ENCODE measurements at regions not wholly inside any gene's neighbourhood (a gene's known extent, or its start where the extent isn't known, plus 50 kb on each side); places are given as distances from the start of the nearest gene placed in this dataset.

GRCh38 chr7:17678896-17679295 is 261.4 kb downstream of the SNX13 start:
- TF ChIP-seq, protein P1, sequence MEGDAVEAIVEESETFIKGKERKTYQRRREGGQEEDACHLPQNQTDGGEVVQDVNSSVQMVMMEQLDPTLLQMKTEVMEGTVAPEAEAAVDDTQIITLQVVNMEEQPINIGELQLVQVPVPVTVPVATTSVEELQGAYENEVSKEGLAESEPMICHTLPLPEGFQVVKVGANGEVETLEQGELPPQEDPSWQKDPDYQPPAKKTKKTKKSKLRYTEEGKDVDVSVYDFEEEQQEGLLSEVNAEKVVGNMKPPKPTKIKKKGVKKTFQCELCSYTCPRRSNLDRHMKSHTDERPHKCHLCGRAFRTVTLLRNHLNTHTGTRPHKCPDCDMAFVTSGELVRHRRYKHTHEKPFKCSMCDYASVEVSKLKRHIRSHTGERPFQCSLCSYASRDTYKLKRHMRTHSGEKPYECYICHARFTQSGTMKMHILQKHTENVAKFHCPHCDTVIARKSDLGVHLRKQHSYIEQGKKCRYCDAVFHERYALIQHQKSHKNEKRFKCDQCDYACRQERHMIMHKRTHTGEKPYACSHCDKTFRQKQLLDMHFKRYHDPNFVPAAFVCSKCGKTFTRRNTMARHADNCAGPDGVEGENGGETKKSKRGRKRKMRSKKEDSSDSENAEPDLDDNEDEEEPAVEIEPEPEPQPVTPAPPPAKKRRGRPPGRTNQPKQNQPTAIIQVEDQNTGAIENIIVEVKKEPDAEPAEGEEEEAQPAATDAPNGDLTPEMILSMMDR (IDR thresholded peaks at IDR 0.05; ENCODE audit: low read length, missing control alignments): no peak
- H3K4me3 ChIP-seq (replicated peaks; ENCODE audit: low read depth, low read length): no peak overlapping the region
- no peak for DNase-seq (ENCODE audit: low read depth)

DNA sequence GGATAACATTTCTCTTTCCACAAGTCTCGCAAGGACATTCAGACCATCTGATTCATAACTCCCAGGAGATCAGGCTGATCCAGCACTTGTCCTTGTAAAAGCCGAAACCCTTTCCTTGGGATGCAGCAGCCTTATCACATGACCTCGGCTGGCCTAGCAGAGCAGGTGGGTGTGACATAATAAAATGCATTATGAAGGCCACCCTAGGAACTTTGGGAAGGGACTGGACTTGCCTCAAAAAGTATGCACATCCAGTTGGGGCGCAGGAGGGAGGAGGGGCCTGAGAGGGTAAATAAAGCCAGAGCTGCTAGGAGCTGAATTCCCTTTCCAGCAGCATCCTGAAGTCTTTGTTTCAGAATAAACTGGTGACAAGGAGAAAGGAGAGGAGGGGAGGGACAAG is 260.8 kb downstream of the SNX13 start:
- DNase-seq (ENCODE audit: low read depth): peak; percentile 64
- TF ChIP-seq, protein P1 (IDR thresholded peaks at IDR 0.05; ENCODE audit: low read length, missing control alignments): no peak
- no peak overlapping the region for H3K4me3 ChIP-seq (replicated peaks; ENCODE audit: low read depth, low read length)

DNA sequence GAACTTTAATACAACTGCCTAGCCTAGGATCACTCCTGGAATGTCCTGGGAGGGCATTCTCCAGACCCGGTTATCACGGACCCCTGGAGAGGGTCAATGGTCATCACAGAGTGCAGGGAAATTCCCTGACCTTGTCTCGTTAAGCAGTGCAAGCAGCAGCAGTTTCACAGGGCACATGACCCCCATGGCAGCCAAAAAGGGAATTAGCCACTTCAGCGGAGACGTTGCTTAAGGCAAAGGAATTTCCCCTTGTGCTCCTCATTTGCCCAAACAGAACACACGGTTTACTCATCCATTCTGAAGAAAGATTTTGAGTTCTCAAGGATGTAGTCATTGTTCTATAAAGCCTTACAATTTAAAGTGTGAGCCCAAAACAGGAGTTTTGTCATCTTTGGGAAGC is 260.3 kb downstream of the SNX13 start:
- TF ChIP-seq, protein P1 (IDR thresholded peaks at IDR 0.05; ENCODE audit: low read length, missing control alignments): no peak
- H3K4me3 ChIP-seq (replicated peaks; ENCODE audit: low read depth, low read length): no peak overlapping the region
- peak; percentile 95 for DNase-seq (ENCODE audit: low read depth)

DNA sequence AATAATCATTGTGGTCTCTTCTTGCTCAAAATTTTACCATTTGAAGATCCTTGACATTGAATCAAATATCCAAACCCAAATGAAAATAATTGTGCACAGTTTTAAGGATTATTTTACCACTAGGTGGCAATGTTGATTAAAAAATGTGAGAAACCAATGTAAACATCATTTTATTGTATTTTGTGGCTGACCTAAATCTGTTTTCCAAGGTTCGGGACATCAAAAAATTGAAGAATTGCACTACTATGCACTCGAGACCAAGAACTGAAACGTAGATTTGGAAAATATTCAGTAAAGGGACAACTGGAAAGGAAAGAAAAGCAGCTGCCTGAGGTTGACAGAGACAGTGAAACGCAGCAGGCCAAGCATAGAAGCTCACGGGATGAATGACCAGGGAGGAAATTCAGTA is 259.3 kb downstream of the SNX13 start:
- peak; percentile 75 for DNase-seq (ENCODE audit: low read depth)
- TF ChIP-seq, protein P1 (IDR thresholded peaks at IDR 0.05; ENCODE audit: low read length, missing control alignments): peak; percentile 34
- no peak overlapping the region for H3K4me3 ChIP-seq (replicated peaks; ENCODE audit: low read depth, low read length)

GRCh38 chr7:17681965-17682364 is 258.3 kb downstream of the SNX13 start:
- H3K4me3 ChIP-seq (replicated peaks; ENCODE audit: low read depth, low read length): no peak overlapping the region
- peak; percentile 44 for DNase-seq (ENCODE audit: low read depth)
- TF ChIP-seq, protein P1 (IDR thresholded peaks at IDR 0.05; ENCODE audit: low read length, missing control alignments): no peak

DNA sequence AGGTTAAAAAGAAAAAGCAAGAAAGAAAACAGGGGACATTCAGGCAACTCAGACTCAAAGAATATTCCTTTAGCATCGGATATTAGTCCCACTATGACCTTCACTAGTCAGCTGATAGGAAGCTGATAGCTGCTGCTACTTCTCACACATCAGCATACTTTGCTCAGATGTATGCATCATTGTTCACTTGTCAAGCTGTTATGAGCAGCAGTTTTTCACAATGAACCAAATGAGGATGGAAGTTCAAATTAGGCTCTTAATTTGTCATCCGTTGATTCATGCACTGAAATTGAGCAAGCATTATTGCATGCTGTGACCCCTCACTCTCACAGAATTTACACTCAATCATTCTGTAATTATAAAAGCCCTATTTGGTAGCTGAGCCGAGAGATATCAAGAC is 257.7 kb downstream of the SNX13 start:
- DNase-seq (ENCODE audit: low read depth): no peak
- TF ChIP-seq, protein P1 (IDR thresholded peaks at IDR 0.05; ENCODE audit: low read length, missing control alignments): no peak
- H3K4me3 ChIP-seq (replicated peaks; ENCODE audit: low read depth, low read length): no peak overlapping the region

DNA sequence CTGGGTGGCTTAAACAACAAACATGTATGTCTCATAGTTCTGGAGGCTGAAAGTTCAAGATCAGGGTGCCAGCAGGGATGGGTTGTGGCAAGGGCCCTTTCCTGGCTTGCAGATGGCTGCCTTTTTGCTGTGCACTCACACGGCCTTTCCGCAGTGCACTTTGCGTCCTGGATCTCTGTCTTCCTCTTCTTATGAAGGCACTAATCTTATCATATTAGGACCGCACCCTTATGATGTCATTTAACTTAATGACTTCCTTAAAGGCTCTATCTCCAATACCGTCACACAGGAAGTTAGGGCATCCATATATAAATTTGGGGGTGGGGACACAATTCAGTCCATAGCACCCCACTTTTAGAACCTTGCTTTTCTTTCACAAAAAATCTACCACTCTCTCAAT is 255.2 kb downstream of the SNX13 start:
- TF ChIP-seq, protein P1 (IDR thresholded peaks at IDR 0.05; ENCODE audit: low read length, missing control alignments): no peak
- no peak for DNase-seq (ENCODE audit: low read depth)
- no peak overlapping the region for H3K4me3 ChIP-seq (replicated peaks; ENCODE audit: low read depth, low read length)
